GM12873 (cell line): ENCODE measurements at regions not wholly inside any gene's neighbourhood (a gene's known extent, or its start where the extent isn't known, plus 50 kb on each side); places are given as distances from the start of the nearest gene placed in this dataset.

Experiments used
- TF ChIP-seq, protein P1 (sequence below): IDR thresholded peaks from 2 replicates; pipeline ENCODE4 v1.5.1; 2012; ENCODE audit warnings: low read depth, mild to moderate bottlenecking, moderate library complexity, low read length, control low read depth; ENCODE audit not compliant: insufficient read depth; ENCODE audit errors: missing control alignments

- TF ChIP-seq, protein P1, sequence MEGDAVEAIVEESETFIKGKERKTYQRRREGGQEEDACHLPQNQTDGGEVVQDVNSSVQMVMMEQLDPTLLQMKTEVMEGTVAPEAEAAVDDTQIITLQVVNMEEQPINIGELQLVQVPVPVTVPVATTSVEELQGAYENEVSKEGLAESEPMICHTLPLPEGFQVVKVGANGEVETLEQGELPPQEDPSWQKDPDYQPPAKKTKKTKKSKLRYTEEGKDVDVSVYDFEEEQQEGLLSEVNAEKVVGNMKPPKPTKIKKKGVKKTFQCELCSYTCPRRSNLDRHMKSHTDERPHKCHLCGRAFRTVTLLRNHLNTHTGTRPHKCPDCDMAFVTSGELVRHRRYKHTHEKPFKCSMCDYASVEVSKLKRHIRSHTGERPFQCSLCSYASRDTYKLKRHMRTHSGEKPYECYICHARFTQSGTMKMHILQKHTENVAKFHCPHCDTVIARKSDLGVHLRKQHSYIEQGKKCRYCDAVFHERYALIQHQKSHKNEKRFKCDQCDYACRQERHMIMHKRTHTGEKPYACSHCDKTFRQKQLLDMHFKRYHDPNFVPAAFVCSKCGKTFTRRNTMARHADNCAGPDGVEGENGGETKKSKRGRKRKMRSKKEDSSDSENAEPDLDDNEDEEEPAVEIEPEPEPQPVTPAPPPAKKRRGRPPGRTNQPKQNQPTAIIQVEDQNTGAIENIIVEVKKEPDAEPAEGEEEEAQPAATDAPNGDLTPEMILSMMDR = no peak
Observed at GRCh38 chr17:11142231-11142630, 98.8 kb upstream of the SHISA6 start.

DNA sequence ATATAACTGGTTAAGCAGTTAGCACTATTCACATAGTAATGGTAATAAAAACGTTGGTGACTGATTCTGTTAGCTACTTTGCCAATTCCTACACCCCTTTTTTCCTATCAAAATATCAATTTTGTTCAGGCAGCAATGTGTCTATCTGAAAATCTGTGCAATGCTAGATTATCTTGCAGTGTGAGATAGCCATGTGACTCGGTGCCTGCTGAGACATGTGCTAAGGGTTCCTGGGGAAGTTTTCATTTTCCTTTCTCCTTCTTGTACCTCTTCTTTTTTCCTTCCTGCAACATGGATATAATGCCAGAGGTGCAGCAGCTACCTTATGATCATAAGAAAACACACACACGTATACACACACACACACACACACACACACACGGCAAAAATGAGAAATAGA is 100.5 kb upstream of the SHISA6 start:
- TF ChIP-seq, protein P1 = no peak

DNA sequence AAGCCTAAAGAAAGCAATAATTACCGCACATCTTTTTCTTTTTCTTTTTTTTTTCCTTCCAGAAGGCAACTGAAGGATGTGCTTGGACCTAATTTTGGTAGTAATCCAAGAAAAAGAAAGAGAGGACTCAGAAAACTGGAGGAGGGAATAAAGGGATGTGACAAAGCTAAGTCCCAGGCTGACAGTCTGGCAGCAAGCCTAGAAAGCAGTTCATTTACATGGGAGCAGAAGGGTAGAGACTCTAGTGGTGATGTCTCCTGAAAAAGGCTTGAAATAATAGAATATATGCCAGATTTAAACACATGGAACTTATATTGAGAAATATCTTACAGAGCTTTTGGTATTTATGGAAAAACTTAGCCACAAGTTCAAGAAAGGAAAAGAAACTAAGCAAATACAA is 101.0 kb upstream of the SHISA6 start:
- TF ChIP-seq, protein P1 = no peak

DNA sequence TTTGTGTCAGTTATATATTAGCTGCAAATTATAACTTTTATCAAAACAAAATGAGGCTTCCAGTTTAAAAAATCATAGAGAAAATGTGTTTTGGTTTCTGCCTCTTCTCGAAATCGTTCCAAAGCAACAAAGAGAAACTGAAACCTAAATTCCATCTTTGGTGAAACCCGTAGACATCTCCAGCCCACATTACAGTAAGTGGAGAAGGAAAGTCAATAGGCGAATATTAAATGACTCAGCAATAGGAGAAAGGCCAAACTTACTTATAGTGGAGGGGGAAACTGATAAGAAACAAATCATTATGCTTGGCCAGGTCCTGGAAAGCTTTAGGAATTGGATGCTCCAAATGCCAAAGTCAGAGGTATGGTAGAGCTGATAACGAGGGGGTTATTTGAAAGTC is 103.0 kb upstream of the SHISA6 start:
- TF ChIP-seq, protein P1 = no peak

DNA sequence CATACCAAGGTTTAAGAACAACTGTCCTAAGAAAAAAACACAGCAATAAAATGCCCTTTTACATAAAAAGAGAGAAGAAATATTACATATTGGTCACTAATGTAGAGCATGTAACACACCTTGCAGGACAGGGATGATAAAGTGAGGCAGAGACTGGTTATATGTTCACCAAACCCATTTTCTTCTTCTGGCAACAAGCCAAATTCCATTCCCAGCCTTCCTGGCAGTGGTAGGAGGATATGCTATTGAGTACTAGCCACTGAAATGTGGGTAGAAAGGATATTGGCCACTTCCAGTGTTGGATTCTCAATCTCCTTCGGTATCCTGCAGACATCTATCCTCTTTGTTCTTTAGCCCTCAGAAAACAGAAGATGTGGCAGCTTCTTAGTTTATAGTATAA is 105.2 kb upstream of the SHISA6 start:
- TF ChIP-seq, protein P1 = no peak

DNA sequence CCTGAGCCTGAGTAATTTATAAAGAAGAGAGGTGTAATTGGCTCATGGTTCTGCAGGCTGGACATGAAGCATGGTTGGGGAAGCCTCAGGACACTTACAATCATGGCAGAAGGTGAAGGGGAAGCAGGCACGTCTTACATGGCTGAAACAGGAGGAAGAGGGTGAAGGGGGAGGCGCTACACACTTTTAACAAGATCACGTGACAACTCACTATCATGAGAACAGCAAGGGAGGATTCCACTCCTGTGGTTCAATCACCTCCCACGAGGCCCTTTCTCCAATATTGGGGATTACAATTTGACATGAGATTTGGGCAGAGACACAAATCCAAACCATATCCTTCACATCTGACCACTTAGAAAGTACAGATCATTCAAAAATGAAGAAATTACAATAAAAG is 110.6 kb upstream of the SHISA6 start:
- TF ChIP-seq, protein P1 = no peak

DNA sequence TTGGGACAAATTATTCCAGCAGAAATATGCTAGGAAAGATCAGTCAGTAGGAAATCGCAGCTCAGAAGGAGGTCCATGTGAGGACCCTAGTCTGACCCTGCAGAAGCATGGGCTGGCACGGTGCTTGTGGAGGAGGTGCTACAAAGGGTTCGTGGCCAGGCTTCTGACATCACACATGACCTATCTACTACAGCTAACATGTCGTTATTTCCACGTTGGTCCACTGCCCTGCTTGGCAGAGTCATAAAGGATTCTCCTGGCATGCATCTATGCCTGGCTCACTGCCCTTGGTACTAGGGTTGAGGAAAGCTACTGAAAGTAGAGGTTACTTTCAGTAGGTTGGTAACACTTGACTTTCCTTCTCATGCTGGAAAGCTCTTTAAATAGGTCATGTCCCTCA is 118.1 kb upstream of the SHISA6 start:
- TF ChIP-seq, protein P1 = no peak
